HG03565 (cell line): ENCODE measurements at regions not wholly inside any gene's neighbourhood (a gene's known extent, or its start where the extent isn't known, plus 50 kb on each side); places are given as distances from the start of the nearest gene placed in this dataset.

Source experiments
- ATAC-seq: cut with Tn5 transposase; IDR thresholded peaks from one replicate; pipeline ENCODE4 v1.9.1; 2021; ENCODE audit warnings: mild to moderate bottlenecking, moderate library complexity; ENCODE audit not compliant: unreplicated experiment

DNA sequence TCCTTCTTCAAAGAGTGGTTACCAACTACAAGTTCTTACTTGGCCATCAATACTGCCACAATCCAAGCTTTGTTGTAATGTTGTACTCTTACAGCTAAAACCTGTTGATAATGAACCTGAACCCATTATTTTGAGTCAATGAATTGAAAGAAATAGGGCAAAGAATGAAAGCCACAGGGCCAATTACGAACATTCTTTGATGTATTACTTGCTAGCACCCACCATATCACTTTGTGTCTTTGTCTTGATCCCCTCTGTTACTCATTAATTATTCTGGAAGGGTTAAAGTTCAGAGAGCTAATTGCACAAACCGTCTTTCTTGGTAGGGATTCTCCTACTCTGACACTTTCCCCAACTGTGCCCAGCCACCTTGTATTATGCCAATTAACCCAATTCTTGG lies 53.2 kb upstream of the TFEC start:
- no peak for ATAC-seq

DNA sequence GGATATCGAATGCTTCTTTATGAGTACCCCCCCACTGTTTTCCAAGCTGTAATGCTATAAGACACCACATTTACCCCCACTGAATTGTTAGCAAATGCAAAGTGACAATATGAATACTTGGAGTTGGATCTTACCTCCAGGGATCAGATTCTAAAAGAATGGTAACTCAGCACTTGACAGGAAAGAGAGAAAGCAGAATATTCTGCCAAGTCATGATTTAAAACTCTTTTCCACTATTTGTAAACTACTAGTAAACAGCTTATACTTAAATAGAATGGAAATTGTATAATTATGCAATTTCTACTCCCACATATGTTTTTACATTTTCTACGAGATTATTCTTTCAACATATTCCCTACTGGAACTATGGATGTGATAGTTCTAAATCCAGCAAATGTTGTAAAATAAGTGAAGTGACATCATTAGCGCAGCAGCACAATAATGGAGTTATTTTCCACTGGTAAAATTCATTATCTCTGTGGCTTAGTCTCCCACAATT lies 56.0 kb upstream of the TFEC start:
- ATAC-seq: no peak

DNA sequence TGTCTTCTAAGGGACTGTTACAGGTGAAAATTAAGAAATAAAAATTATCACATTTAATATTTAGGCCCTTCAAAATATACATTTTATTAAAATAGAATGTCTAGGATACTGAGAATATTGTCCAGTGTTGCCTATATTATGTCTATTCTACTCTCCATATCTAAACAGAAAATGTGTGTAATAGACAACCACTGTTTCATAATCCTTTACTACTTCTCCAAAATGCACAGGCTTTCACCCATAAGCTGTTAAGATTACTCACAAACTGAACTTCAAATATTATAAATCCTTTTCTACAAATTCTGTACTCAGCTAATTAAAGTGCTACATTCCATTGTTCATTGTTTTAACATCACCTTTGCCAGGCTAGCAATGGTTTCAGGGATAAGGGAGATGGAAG lies 56.7 kb upstream of the TFEC start:
- ATAC-seq: no peak

DNA sequence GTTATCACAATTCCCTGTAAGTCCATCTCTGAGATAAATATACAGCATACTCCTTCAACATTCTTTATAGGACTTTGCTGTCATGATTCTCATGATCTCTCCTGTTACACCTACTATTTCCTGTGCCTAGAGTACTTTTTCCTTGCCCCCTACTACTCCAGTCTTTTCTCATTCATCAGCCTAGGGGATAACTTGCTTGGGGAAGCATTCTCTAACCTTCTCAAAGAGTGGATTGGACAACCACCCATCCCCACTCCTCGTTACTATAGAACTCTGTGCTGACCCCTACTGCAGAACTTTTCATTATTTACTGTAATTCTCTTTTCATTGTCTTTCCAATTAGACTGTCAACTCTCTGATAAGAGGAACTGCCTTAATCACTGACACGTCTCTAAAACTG lies 57.4 kb upstream of the TFEC start:
- ATAC-seq: no peak

DNA sequence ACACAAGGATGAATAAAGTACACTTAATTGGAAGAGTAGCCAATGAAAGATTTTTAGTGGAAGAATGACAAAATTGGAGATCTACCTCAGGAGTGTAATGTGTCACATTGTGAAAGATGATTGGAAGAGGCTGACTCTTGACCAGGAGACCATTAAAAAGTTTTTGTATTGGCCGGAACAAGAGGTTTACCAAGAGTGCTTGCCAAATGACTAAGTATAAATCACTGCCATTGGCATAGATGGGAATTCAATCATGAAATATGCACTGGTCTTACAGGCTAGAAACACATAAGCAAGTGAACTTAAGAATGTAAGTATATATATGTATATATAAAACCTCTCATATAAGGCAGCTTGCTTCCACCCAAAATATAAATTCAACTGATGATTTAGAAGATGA lies 58.7 kb upstream of the TFEC start:
- ATAC-seq: no peak

DNA sequence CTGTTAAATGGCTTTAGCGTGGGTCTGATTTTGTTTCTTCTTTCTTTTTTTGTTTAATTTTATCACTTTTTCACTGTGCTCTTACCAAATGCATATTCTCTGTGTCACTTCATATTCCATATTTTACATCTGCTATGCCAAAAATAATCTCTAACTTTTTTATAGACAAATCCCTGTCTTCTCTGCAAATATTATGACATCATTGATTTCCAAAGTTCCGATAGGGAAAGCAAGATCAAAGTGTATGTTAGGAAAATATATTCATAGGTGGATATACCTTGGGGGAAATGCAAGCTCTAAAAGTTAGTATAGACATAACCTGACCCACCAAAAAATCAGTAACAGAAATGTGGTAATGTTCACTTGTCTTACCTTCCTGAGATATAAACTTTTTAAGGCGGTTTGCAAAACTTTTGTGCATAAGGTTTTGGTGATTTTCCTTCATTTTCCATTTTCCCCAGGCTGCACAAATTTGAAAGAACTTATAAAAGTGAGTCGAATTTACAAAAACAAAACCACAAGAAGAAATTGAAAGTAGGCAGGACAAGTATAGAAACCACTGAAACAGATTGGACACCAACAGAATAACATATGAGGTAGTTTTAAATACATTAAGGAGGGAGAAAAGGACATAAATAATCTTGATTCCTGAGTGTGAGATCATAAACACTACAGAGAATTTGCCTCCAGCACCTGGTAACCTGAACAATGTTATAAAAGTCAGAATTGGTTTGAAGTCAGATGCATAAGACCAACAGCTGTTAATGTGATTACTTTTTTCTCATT lies 63.1 kb upstream of the TFEC start:
- peak; percentile 43 for ATAC-seq

DNA sequence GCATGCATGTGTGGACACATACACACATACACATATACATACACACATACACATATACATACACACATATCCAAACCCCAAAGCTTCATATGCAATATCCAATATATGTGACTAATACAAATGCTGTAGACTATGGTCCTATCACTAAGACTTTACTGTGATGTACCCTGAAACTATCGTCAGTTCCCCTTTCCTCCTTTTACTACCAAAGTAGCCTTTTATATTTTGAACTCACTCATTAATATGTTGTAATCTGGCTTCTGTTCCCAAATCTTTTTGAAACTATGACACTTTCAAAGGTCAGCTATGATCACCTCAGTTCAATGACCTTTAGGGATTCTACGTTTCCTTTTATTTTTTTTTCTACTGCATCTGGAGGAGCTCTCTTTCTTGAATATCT lies 64.8 kb upstream of the TFEC start:
- ATAC-seq: no peak

DNA sequence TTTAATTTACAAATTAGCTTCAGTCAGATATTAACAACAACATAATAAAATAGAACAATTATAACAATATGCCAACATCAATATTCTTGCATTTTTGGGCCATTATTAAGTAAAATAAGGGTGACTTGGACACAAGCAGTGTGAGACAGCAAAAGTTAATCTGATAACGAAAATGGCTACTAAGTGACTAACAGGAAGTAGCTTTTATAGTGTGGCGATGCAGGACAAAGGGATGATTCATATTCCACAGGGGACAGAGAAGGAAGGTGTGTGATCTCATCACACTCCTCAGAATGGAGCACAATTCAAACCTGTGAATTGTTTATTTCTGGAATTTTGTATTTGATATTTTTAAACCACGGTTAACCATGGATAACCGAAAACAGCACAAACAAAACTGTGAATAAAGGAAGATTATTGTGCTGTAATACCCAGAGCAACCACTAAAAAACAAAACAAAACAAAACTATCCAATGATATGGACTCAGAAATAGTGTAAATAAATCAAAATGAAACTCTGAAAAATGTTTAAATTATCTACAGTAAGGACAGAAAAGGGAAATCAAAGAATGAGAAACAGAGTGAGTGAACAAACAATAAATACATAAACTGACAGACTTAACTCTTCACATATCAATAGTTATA lies 66.9 kb upstream of the TFEC start:
- ATAC-seq: no peak

DNA sequence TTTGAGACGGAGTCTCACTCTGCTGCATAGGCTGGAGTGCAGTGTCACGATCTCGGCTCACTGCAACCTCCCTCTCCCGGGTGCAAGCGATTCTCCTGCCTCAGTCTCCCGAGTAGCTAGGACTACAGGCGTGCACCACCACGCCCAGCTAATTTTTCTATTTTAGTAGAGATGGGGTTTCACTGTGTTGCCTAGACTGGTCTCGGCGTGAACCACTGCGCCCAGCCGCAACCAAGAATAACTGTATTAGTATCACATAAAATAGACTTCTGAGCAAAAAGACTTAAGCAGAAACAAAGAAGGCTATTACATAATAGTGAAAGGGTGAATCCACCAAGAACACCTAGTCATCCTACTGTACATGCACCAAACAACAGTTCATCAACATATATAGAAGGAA lies 67.6 kb upstream of the TFEC start:
- ATAC-seq: no peak

DNA sequence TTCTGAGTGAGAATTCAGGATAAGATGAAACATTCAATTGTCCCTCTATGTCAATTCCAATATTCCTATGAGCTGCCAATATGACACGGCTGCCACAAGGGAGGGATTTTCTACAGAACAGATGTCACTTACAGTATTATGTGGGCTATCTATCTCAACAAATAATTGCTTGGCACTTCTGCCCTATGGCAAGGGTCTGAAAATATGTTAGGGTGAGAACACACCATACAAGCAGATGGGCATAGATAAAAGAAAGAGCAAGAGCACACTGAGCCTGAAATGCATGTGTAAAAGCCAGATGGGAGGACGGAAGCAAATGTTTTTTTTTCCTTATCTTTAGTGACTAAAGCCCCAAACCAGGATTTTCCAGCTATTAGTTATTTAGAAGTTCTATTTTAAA lies 70.1 kb upstream of the TFEC start:
- no peak for ATAC-seq

DNA sequence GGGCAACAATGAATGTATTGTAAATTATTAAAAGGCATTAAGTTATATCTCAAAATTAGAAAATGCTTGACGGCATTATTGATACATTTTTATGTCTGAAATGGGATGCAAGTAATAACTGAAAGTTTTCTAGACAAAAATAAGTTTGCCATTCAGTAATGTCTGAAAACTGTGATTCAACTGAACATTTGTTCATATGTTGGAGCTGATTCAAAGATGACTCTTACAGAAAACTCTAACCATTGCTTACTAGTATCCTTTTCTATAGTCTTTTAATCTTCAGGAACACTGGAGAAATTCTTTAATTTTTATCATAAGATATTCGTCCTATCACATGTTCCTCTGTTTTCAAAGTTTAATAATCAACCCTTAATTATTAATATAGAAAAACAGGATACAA lies 71.1 kb upstream of the TFEC start:
- ATAC-seq: no peak

DNA sequence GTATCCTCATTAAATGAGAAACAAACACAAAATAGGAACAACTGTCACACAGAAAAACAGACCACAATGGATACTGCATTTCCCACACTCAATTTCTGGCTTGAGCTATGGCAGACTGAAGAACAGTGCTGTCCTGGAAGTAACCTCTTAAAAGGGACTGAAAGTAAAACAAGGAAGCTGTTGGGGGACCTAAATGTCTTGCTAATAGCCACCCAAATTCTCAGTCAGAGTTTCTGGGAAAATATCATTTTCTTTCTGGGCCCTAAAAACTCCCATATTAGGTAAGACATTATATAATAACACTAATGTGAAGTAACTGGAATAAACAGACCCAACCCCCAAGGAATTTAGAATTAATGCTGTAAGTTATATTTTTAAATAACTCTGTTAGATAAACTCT lies 80.9 kb upstream of the TFEC start:
- ATAC-seq: no peak

DNA sequence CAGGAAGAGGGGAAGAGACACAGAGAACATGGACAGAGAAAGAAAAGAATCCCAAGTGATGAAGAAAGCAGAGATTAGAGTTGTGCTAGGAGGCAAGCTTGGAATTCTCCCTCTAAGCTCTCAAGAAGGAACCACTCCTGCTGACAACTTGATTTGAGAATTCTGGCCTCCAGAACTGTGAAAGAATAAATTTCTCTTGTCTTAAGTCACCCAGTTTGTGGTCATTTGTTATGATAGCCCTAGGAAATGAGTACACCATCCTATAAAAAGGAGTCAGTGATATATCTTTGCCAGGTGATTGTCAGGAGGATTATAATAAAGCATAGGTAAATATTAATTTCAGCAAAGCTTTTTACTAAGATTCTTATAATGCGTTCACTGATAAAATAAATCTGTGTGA lies 82.7 kb upstream of the TFEC start:
- no peak for ATAC-seq

DNA sequence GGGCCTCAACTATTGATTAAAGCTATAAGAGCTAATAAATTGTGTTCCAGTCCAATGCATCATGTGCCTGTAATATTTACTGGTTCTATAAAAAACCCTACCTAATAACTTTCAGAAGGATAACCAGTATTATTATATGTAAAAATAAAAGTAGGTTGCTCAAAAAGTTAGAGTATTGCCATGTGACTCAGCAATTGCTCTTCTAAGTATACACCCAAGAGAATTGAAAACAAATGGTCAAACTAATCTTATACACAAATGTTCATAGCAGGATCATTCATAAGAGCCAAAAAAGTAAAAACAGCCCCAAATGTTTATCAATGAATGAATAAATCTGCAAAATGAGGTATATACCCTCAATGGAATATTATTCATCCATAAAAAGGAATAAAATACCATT lies 89.5 kb upstream of the TES start:
- ATAC-seq: no peak

DNA sequence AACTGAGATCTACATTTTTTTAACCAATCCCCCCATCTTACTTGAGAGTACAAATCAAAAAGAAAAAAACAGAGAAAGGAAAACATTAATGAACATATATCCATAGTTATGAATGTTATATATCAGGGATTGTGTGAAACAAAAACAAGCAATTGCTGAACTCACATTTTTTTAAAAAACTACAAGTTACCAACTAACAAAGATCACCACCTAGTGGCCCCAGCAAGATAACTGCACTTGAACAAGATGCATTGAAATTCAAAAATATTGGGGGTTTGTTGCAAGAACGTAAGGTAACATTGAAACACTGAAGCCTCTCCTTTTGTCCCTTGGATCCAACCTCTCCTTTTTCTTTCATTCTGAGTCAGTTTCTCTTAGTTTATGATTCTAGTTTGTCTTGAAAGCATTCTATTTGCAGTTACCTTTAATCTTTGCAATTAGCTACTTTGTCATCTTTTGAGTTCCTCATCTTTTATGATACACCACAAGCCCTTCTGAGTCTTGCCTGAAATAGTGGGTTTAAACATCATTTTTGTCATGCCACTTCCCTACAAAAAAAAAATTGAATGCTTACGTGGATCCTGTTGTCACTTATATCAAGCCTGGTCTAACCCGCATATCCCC lies 87.3 kb upstream of the TES start:
- no peak for ATAC-seq

DNA sequence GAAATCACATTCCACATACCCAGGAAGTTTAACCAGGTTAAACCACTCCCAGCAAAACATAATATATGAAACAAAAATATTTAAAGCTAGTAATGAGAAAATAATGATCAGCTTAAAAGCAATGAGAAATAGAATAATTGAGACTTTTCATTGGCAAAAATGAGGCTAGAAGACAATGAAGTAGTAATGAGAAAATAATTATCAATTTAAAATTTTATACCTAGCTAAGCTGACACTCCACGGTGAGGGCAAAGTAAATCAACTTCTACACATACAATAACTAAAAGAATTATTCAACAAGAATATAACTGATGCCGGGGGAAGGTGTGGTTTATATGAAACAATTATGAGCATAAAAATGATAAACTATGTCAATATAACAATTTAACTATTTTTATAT lies 82.2 kb upstream of the TES start:
- ATAC-seq: no peak

DNA sequence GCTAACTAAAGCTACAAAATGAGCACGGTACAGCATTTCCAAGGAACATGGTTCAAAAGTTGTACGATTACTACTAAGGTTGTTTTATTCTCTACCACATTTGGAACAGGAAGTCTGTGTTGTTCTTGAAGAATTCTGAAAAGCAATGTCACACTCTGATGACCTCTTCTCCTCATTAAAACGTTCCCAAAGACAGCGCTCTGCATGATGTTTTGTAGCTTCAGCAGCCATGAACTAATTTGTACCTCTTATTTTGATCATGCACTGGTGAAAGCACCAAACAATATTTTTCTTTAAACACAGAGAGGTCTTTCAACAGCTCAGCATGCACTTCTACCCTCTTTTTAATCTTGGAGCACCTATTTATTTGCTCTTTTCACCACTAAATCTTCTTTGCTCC lies 75.0 kb upstream of the TES start:
- ATAC-seq: no peak

DNA sequence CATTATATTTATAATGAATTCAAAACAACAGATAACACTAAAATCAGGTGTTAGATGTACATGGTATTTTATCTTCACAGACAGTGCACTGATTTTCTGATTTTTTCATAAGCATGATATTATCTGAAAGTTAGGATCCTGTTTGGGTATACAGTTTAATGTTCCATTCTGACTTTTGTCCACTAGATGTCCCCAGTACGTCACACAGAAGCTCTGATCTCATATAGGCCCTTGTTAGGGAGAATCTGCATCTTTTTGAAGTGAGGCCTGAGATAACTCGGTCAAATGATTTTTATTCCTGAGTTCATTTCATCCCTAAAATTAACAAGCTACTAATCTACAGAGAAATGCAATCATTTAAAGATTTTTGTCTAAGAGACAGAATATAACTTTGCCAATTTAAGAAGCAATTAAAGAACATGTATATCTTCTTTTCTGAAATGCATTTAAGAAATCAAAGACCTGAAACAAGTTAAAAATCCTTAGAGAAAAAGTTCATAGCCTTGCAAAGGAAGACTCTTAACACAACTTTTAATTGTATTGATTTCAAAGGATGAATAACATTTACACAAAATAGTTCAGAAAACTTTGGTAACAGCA lies 72.0 kb upstream of the TES start:
- peak; percentile 90 for ATAC-seq

DNA sequence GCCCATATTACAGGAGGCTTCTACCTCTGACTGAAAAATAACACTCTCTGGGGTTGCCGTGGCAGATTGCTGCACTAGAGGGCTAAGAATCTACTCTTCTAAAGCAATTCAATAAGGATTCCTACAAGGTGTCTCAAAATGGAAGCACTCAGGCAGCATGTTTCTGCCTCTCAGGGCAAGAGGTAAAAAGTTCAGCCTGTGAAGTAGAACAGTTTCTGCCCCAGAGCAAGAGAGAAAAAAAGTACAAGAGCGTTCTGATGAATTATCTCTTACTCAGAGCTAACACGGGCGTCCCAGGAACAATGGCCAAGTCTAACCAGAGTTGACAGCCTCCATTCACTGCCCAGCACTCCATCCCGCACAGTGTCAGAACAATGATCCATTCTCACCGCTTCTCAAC lies 71.3 kb upstream of the TES start:
- ATAC-seq: no peak

DNA sequence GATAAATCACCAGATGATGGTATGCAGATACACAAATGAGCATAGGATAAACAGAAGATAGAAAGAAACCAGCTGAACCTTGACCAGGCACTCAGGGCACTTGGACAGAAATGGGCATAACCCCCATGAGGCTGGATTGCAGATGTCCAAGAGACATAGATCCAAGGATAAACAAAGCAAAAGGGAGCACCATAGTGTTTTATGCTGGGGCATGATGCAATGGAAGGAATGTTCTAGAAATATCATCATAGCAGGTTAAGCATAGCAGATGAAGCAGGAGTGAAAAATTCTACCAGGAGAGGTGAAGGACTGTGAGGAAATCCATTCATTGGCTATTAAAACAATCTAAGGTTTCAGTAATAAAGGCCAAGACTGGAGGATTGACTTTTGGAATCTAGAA lies 70.5 kb upstream of the TES start:
- no peak for ATAC-seq

DNA sequence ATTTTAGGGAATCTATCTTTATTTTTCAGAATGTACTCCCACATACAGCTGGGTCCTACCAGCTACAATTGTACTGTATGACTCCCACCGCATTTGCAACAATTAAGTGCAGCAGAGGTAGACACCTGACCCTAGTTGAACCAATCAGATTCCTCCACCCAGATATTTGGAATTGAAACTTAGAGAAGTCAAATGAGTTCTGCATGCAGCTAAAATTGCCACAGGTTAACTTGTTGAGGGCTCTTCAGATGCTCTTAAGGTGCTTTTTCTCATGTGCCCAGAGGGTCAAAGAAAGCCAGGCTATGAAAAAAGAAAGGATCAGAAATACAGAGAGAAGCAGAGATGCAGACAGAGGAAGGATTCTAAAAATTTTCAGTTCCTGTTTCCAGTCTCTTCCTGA lies 68.0 kb upstream of the TES start:
- no peak for ATAC-seq

DNA sequence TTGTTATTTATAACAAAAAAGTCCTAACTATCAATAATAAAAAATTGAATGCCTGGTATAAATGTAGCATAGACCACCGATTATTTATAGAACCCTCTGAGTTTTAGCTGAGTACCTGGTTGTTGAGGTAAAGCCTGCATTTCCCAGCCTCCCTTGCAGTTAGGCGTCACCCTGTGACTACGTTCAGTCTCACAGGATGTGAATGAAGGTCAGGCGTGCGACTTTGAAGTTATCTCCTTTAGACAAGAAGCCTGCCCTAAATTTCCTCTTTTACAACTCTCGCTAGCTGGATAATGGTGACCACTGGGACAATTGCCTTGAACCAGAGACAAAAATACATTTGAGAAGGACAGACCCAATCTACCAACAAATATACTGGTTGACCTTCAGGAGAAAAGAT lies 67.5 kb upstream of the TES start:
- ATAC-seq: no peak
